IPS-NIHi7 (cell line): ENCODE measurements at regions not wholly inside any gene's neighbourhood (a gene's known extent, or its start where the extent isn't known, plus 50 kb on each side); places are given as distances from the start of the nearest gene placed in this dataset.
"Not testable (repeated sequence)": the region's sequence is repeated elsewhere in the genome, so short reads cannot be mapped to it uniquely, and the experiment has no call there.

Experiments
- DNase-seq: peaks from one replicate; pipeline ENCODE4 v3.0.0; 2012; ENCODE audit warnings: mixed read lengths; ENCODE audit errors: extremely low spot score

DNA sequence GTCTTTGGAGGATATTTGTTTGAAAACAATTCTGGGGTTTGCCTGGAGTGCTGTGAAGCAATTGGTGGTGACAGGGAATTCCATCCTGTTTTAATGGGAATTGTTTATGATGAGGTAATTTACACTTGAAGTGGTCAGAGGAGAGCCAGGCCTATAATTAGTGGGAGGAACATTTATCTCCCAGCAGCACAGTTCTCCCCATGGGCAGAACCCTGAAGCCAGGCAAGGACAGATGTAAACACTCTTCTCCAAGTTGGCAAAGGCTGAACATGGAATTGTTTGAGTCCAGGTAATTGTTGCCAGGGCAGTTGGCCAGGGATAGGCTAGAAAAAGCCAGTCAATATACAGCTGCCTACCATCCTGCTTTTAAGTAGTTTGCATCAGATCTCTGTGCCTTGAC lies 789.7 kb downstream of the FRK start:
- DNase-seq: no peak

DNA sequence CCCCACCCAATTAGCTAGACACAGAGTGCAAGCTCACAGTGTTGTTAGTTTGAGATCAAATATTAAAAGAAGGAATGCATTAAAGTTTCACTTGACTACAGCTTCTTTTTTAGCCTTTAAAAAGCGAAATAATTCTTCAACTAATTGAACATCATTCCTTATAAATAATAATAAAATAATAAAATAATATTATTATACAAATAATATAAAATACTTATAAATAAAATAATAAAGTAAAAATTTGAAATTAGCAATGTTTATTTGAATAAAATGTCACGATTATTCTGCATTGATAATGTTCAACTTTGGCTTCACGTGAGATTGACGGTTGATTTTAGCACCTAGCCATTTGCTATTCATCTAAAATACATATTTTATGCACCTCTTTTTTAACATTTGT lies 819.3 kb downstream of the FRK start:
- no peak for DNase-seq

DNA sequence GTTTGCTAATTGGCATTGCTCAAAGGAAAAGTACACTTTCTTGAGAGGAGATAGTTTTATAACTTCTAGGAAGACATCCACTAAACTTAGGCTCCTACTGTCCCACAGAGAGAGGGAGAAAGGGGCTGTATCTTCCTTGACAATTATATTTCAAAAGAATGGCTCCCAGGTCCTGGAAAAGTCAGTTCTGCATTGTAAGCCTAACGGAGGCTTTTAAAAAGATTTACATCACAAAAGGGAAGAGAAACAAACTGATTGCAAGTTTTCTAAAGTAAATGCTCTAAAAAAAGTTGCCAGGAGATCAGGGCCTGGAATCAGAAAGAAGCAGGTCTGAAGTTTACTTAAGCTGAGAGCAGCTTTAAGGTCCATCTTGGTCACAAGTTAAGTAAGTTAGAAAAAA lies 839.5 kb downstream of the FRK start:
- DNase-seq: no peak

DNA sequence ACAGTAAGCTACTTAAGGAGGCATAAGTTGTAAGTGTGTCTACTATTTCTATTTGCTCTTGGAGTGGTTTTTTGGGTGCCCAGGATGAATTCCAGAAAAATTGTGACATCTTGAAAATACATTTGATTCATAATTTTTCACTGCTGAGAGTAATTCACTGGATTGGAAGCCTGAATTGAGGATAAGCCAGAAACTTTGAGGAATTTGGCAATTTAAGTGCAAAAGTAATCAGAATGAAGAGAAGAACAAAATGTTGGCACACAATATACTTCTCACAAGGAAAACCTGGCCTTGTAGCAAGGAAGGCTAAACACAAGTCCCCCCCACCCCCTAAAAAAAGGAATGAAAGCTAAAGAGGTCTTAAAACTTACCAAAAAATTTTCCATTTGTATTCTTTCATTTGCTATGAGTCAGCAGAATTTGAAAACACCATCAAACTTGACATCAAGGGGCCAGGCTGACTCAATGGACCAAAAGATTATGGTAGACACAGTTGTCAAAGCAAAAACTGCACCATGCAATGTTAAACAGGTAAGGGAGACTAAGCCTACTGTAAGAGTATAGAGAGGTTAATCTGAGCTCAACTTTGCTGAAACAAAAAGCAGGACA lies 840.0 kb downstream of the FRK start:
- no peak for DNase-seq

DNA sequence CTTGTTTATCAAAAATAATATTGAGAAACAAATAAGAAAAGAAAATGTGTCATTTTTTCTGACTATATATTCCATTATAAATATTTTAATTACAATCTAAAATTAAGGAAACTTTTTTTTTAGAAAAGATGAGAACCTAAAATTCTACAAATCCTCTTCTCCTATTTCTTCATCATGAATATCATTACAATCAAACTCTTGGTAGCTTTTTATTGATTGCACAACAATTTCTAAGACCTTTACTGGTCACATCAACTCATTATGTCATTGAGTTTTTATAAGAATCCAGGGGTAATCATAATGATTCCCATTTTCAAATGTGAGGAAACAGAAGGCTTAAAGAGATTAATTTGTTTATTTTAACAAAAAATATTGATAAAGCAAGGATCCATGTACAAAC lies 841.0 kb downstream of the FRK start:
- no peak for DNase-seq

DNA sequence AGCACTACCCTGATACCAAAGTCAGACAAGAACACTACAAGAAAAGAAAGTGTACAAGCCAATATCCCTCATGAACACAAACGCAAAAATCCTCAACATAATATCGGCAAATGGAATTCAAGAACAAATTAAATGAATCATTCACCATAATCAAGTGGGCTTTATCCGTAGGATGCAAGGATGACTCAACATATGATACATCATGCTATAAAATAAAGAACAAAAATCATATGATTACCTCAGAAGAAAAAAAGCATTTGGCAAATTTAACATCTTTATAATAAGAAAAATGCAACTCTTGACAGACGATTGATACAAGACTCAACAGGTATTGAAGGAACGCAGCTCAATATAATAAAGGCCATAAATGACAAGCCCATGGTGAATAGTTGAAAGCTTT lies 843.9 kb downstream of the FRK start:
- no peak for DNase-seq

DNA sequence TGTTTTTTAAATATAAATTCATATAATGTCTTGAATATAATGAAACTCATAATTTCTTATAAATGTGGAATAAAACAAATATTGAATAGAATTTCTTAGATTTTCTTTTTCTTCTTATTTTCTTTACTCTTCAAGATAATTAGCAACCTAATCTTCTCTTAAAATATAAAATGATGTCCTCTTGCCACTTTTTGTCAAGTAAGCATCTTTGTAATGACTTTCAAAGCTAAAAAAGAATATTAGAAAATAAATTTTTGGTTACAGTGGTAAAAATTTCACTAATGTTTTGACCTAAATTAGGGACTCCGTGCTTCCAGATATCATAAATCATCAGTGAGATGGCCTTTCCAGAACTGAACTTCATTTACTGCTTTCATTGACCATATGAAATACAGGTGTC lies 846.4 kb downstream of the FRK start:
- DNase-seq: no peak

DNA sequence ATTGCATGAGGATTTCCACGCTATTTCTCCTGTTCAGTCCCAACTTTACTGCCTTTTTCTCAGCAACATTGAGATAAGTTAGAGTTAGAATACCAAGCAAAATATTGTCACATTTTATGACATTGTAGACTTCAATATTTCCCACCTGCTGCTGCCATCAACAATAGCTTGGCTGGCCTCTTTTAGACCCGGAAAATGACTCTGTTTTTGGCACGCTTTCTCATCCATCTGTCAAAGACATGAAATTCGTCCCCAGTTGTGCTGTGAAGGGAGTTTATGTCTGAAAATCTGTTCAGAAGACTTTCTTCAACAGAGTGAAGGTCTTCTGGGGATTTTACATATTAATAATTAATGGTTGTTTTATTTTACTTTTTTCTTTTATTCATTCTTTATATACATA lies 857.3 kb downstream of the FRK start:
- no peak for DNase-seq

DNA sequence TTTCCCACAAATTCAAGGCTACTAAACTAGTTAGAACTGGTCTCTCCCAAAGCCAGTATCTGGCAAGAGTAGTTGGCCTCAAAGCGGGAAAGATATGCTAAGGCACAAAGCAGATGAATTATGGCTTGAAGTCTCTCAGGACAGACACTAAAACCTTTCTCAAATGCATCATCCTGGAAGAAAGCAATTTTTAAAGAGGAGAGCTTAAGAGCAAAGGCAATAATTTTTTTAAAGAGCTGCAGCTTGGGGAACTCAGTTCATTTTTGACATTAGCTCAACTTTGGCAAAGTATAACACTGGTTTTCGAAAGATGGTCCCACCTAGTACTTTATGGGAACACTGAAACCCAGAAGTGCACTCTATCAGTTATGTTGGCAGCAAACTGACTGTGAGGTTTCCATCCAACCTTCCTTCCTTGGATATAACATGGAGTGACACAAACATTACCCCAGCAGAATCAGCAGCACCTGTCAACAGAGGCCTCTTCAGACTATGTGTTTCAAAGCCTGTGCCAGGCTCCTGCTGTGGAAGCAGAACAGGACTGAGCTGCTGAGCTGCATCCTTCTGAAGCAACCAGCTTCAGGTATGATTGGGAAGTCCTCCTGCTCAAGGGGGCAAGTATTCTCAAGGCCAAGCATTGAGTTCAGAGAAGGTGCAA lies 852.3 kb upstream of the HS3ST5 start:
- no peak for DNase-seq

DNA sequence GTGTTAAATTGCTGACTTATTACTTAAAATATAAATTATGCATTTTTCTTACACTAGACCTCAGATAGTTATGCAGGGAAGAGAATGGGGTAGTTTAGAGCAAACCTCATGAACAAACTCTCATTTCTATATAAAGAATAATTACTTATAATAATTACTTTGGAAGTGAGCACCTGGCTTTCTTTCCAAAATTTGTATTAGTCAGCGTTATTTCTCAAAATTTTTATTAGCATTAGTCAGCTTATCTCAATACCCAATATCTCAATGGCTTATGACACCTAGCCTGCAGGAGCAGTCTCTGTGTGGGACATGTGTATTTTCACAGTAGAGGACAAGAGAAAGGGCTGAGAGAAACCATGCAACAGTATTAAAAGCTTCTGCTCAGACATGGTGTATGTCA lies 849.2 kb upstream of the HS3ST5 start:
- no peak for DNase-seq

DNA sequence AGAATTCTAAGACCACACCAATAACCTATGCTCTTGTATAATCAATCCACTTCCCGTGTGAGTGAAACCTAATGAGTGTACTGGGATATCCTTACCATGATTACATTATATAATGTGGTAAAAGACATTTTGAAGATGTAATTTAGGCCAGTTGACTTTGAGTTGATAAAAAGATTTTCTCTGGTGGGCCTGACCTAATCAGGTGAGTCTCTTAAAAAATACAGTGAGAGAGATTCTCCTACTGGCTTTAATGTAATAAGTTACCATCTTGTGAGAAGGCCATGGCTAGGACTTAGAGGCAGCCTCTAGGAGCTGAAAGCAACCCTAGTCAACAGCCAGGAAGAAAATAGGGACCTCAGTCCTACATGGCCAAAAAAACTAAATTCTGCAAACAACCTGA lies 847.7 kb upstream of the HS3ST5 start:
- no peak for DNase-seq

DNA sequence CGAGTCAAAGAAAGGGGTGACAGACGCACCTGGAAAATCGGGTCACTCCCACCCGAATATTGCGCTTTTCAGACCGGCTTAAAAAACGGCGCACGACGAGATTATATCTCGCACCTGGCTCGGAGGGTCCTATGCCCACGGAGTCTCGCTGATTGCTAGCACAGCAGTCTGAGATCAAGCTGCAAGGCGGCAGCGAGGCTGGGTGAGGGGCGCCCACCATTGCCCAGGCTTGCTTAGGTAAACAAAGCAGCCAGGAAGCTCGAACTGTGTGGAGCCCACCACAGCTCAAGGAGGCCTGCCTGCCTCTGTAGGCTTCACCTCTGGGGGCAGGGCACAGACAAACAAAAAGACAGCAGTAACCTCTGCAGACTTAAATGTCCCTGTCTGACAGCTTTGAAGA lies 832.6 kb upstream of the HS3ST5 start:
- DNase-seq: not testable (repeated sequence)

DNA sequence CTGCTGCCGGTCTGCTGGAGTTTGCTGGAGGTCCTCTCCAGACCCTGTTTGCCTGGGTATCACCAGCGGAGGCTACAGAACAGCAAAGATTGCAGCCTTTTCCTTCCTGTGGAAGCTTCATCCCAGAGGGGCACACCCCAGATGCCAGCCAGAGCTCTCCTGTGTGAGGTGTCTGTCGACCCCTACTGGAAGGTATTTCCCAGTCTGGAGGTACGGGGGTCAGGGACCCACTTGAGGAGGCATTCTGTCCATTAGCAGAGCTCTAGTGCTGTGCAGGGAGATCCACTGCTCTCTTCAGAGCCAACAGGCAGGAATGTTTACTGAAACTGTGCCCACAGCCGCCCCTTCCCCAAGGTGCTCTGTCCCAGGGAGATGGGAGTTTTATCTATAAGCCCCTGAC lies 823.1 kb upstream of the HS3ST5 start:
- peak; percentile 14 for DNase-seq

DNA sequence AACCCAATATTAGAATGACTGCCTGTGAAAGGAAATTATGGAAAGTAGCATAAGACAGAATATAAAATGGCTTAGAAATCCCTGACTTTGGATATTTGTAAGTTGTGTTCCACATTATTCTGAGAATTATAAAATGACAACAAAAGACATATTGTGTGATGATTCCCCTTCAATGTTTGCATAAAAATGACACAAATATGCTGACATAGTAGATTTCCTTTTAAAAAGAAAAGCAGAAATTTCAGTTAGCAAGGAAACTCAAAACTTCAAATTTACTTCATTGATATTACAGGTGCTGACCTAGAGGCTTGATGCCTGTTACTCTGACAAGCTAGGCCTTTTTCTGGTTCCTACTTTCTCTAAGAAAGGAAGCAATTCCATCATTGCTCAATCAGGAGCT lies 816.9 kb upstream of the HS3ST5 start:
- DNase-seq: no peak

DNA sequence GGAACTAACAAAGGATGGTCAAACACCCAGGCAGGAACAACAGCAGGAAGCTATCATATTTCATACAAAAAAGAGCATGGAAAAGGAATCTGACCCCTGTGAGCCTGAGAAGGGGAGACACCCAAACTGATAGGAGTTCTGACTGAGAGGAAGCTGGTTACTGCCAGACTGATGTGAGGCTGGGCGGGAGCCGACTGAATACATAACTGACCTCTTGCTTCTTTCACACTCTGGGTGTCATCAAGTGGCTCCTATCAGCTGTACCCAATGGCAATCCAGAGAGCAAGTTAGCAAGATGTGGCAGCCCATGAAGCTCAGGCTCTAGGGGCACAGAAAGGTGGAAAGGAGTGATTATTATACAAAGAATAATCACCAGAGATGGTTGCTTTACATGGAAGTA lies 795.1 kb upstream of the HS3ST5 start:
- peak; percentile 8 for DNase-seq

DNA sequence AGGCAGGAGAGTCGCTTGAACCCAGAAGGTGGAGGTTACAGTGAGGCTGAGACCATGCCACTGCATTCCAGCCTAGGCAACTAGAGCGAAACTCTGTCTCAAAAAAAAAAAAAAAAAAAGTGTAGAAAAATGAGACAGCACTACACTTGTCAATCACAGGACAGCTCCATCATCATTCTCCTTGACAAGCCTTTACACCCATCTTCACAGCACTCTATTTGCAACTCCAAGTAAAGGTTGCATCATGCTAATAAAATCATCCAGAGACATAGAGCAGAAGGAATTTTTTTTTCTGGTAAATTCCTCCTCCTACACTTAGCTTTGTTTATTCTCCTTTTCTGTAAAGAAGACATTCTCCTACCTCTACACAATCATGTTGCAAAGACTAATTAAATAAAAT lies 791.0 kb upstream of the HS3ST5 start:
- DNase-seq: no peak

DNA sequence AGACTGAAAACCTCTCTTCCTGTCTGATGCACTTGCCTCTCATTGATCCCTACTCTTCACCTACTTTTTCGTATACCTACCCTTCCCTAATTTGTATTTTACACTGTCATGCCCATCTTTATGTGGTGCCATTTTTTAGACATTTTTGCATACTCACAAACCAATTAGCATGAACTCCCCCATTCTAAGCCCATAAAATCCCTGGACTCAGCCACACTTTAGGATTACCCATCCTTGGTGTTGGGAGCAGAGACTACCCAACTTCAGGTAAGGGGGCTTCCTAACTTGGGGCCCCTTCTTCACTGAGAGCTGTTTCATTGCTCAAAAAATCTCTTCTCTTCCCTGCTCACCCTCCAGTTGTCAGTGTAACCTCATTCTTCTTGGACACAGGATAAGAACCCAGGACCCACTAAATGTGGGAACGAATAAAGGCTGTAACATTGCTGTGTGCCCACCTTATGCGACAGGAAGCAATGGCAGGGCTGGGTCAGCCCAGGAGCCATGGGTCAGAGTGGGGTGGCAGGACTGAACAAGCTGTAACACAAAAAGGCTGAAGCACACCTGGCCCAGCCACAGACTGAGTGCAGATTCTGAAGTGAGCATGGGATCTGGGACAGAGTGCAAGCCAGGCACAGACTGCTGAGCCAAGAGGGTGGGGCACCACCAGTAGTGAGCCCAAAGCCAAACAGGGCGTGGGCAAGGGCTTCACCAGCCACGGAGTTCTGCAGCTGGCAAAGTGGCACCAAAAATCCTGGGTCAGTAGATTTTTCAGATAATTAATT lies 789.1 kb upstream of the HS3ST5 start:
- DNase-seq: no peak

DNA sequence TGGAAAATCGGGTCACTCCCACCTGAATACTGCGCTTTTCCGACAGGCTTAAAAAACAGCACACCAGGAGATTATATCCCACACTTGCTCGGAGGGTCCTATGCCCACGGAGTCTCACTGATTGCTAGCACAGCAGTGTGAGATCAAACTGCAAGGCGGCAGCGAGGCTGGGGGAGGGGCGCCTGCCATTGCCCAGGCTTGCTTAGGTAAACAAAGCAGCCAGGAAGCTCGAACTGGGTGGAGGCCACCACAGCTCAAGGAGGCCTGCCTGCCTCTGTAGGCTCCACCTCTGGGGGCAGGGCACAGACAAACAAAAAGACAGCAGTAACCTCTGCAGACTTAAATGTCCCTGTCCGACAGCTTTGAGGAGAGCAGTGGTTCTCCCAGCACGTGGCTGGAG lies 778.7 kb upstream of the HS3ST5 start:
- not testable (repeated sequence) for DNase-seq

DNA sequence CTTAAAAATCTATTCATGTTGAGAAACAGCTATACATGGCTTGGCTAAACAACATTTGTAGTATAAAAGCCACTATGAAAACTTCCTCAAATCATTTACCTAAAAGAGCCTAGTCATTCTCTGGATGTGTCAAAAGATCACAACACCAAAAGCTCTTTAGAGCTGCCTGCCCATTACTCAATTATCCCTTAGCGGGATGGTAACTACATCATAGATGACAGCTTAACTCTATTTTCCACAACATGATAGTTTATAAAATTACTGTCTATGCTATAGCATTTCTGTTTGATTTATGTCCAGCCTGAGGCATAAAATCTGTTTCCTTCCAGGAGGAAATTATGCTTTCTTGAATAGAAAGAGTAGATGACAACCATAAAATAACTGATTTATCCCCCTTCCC lies 777.6 kb upstream of the HS3ST5 start:
- no peak for DNase-seq

DNA sequence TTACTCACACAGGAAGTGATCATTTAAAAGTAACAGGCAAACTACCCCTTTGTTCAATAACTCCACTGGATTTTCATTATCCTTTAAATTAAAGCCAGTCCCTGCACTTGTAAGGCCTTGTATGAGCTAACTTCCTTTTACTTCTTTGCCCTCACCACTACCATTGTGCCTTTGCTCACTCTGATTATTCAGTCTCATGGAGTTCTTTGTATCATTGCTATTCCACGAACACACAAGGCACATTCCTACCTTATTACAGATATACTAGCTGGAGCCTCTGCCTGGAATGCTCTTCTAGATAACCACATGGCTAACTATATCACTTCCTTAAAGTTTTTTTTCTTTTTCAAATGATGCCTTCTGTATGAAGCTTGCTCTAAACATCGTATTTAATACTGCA lies 748.6 kb upstream of the HS3ST5 start:
- no peak for DNase-seq

DNA sequence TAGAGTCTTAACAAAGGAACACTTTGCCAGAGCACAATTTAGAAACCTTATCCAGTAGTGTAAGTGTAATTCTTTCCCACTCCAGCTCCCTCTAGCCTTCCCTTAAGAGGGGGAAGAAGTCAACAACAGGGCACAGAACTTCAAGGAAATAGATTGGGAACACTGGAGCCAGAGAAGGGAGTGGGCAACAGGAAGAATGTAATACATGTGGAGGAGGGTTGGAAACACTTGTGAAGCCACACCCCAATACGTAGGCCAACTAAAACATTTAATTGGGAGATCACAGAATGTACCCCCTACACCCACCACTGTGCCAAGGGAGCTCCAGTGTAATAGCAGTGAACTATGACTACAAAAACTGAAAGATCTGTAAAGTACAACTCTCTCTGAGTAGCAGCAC lies 735.7 kb upstream of the HS3ST5 start:
- no peak for DNase-seq

DNA sequence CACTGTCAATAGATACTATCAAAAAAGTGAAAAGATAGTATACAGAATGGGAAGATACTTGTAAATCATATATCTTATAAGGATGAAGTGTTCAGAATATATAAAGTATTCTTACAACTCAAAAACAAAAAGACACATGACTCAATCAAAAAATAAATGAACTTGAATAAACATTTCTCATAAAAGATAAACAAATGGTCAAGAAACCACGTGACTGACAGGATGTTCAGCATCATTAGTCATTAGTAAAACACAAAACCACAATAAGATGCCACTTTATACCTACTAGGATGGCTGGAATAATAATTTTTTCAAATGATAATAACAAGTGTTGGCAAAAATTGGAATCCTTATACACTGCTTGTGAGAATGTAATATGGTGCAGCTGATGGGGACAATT lies 729.1 kb upstream of the HS3ST5 start:
- DNase-seq: no peak

DNA sequence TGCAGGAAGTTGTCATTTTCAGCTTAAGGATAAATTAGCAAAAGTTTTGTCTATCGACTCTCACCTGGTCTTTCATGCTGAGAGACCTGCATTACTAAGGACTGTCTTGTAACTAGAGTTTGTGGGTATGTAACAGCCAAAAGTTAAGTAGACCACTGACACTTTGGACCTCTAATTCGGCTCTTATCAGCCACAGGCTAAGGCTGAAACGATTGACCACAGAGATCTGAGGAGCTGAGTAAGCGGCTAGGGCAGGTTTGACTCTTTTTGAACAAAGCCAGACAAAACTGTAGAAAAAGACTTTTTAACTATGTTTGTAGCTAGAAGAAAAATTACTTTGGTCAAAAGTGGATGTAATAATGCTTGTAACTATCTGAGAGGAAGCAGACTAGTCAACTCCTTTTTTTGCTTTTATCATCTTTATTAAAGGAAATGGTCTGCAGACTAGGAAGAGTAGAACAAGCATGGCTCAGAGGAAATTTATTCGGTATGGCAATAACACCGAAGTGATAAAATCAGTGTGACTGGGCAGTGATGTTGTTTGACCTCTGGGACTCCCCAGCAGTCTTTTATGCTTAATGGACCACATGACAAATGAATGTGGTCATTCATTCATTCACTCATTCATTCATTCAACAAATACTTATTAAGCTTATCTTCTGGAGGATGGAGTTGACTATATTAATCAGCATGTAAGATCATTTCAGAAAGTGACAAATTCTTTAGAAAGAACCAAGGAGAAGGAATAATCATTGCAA lies 725.0 kb upstream of the HS3ST5 start:
- no peak for DNase-seq
